H7 (cell line): ENCODE measurements at regions not wholly inside any gene's neighbourhood (a gene's known extent, or its start where the extent isn't known, plus 50 kb on each side); places are given as distances from the start of the nearest gene placed in this dataset.
A peak's percentile ranks its signal among the peaks of the same experiment; 100 is the strongest.
"Not testable (repeated sequence)": the region's sequence is repeated elsewhere in the genome, so short reads cannot be mapped to it uniquely, and the experiment has no call there.

Experiments used
- DNase-seq: peaks from one replicate; pipeline ENCODE4 v3.0.0; 2012
- H3K27me3 ChIP-seq: 2 replicates; pipeline ENCODE4 v1.6.0; 2011; ENCODE audit warnings: mild to moderate bottlenecking, low read length; ENCODE audit not compliant: control insufficient read depth, insufficient read depth
- H3K36me3 ChIP-seq: replicated peaks from 2 replicates; pipeline ENCODE4 v1.5.1; 2011; ENCODE audit warnings: low read length; ENCODE audit not compliant: control insufficient read depth, insufficient read depth
- H3K4me3 ChIP-seq: 2 replicates; pipeline ENCODE4 v1.5.1; 2011; ENCODE audit warnings: low read depth, mild to moderate bottlenecking, control low read depth, low read length, moderate library complexity; ENCODE audit not compliant: insufficient read depth

DNA sequence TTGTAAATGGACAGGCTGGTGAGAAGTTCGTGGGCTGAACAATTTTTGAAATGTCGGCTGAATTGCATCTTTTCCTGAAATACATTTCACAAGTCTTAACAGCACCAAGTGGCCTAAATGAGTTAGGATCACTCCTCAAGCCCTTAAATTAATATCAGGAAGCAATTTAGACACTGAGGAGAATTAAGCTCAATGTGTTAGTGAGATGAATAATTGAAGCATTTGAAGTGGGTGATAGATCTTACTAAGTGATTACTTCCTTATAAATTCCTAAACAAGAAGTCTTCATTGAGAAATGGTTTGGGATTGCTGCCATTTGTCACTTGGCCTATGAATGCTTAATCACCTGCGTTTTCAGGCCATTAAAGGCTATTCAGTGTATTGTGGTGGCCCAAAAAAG lies 116.8 kb downstream of the NAA11 start:
- H3K27me3 ChIP-seq = no peaks in the 10 kb centered on the region
- DNase-seq = no peak
- no peak overlapping the region for H3K4me3 ChIP-seq
- no peaks in the 10 kb centered on the region for H3K36me3 ChIP-seq

DNA sequence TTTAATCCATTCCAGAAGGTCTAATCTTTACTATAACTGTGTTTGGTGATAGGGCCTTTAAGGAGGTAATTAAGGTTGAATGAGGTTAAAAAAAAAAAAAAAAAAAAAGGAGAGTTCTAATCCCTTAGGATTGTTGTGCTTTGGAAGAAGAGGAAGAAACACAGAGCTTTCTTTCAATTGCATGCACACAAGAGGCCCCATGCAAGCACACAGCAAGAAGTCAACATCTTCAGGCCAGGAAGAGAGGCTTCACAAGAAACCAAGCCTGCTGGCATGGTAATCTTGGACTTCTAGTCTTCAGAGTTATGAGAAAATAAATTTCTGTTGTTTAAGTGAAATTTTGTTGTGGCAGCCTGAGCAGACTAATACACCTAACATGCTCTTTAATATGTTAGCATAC lies 118.6 kb downstream of the NAA11 start:
- no peak for DNase-seq
- H3K27me3 ChIP-seq = no peaks in the 10 kb centered on the region
- no peaks in the 10 kb centered on the region for H3K36me3 ChIP-seq
- H3K4me3 ChIP-seq = no peak overlapping the region

DNA sequence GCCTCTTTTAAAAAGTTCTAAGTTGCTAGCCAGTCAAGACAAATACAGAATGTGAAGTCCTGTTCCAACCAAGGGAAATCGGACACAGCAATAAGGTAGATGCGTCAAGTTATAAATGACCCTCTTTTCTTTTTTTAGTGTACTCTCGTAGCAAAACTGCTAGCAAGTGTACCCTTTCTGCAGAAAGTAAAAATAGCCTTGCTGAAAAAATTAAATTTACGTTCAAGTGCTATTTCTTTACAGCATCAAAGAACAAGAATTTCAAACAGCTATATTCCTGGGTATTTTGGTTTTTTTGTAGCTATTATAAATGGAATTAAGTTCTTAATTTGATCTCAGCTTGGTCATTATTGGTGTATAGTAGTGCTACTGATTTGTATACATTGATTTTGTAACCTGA lies 119.2 kb downstream of the NAA11 start:
- no peak for DNase-seq
- Histone ChIP-seq H3K36me3 (no peaks in the 10 kb centered on the region), H3K4me3 (no peak overlapping the region), H3K27me3 (no peaks in the 10 kb centered on the region)

DNA sequence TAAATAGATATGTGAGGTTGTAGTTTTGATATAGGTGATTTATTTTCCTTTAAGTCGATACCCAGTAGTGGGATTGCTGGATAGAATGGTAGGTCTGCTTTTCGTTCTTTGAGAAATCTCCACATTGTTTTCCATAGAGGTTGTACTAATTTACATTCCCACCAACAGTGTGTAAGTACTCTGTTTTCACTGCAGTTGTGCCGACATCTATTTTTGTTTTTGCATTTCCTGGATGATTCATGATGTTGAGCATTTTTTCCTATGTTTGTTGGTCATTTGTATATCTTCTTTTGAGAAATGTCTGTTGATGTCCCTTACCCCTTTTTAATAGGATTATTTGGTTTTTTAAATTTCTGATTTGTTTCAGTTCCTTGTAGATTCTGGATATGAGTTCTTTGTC lies 120.7 kb downstream of the NAA11 start:
- Histone ChIP-seq H3K36me3 (no peaks in the 10 kb centered on the region), H3K4me3 (no peak overlapping the region), H3K27me3 (no peaks in the 10 kb centered on the region)
- no peak for DNase-seq

DNA sequence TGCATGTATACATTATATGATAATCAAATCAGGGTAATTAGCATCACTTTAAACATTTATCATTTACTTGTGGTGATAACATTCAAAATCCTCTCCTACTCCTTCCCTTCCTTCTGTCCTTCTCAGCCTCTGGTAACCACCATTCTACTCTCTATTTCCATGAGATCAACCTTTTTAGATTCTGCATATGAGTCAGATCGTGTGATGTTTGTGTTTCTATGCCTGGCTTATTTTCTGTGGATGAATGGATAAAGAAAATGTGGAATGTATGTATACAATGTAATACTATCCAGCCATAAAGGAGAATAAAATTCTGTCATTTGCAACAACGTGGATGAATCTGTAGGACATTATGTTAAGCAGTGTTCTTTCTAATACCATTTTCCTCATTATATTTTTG lies 123.9 kb downstream of the NAA11 start:
- Histone ChIP-seq H3K27me3 (no peaks in the 10 kb centered on the region), H3K4me3 (no peak overlapping the region), H3K36me3 (no peaks in the 10 kb centered on the region)
- DNase-seq = no peak

DNA sequence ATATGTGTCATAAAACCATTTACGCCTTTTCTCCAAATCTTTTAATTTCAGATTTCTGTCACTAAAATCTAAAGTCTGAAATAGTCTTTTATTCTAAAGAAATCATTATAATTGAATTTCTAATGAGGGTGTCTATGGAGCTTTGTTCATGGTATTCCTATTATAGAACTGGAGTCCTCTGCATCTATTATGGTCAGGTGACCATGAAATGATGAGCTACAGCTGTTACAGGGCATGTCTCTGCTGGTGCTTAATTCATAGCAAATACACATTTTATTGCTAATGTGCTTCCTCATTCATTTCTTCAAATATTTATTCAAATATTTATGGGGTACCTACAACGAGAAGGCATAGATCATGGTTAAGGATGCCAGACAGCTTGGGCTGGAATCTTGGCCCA lies 126.1 kb downstream of the NAA11 start:
- H3K36me3 ChIP-seq = no peaks in the 10 kb centered on the region
- DNase-seq = no peak
- no peak overlapping the region for H3K4me3 ChIP-seq
- H3K27me3 ChIP-seq = no peaks in the 10 kb centered on the region

DNA sequence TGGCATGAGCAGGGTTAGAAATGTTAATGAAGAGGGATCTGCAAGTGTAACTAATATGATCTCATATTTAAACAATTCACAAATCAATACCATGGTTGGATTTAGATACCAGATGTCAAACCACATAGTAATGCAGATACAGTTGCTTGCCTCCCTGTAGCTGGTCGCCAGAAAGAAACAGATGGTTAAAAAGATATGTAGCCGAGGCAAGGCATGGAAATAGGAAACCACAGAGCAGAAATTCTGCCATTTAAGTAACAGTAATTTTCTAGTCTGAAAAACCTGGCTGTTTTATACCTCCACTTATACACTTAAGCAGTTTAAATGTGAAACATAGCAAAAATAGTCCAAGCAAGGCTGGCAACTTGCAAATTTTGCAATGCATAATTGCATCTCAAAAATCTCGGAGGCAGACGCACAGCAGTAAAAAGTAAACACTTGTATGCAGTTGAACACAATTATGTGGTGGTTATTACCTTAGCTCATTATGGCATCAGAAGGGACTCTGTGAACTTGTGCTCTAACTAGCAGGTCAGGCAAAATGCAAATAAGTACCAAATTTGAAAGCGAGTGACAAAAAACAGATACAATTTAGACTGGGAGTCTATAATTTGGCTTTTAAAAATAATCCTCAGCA lies 126.8 kb downstream of the NAA11 start:
- no peak for DNase-seq
- Histone ChIP-seq H3K4me3 (no peak overlapping the region), H3K27me3 (no peaks in the 10 kb centered on the region), H3K36me3 (no peaks in the 10 kb centered on the region)

DNA sequence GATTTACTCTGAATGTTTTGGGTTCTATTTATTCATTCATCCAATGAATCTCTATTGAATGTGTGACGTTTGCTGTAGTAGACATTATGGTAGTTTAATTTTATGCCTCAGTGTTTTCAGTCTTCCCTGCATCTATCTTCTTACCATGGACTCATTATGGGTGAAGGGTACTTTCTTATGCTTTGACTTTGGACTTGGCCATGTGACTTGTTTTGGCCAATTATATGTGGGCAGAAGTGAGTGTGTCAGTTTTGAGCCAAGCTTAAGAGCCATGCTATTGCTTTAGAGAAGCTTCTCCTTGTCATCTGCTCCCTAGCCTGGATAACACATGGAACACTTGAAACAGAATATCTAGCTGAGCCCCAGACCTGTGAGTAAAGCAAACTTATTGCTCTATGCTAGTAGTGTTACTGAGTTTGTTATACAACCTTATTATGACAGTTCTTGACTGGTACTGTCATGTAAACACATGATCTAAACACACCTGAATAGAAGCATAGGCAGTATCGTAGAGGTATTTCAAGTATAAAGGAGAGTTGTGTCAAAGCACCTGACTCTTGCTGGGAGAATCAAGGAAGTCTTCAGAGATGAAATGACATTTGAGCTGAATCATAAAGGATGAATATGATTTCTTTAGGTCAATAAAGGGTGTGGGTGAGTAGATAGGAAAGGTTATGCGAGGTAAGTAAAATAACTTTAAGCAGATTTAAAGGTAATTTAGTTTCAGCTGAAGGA lies 128.4 kb downstream of the NAA11 start:
- Histone ChIP-seq H3K27me3 (no peaks in the 10 kb centered on the region), H3K36me3 (no peaks in the 10 kb centered on the region), H3K4me3 (no peak overlapping the region)
- no peak for DNase-seq

DNA sequence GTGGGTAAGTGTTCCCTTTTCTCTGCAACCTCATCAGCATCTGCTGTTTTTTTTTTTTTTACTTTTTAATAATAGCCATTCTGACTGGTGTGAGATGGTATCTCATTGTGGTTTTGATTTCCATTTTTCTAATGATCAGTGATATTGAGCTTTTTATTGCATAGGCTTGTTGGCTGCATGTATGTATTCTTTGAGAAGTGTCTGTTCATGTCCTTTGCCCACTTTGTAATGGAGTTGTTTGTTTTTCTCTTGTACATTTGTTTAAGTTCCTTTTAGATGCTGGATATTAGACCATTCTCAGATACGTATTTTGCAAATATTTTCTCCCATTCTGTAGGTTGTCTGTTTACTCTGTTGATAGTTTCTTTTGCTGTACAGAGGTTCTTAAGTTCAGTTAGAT lies 134.6 kb downstream of the NAA11 start:
- H3K36me3 ChIP-seq, H3K4me3 ChIP-seq, H3K27me3 ChIP-seq, DNase-seq: not testable (repeated sequence)

DNA sequence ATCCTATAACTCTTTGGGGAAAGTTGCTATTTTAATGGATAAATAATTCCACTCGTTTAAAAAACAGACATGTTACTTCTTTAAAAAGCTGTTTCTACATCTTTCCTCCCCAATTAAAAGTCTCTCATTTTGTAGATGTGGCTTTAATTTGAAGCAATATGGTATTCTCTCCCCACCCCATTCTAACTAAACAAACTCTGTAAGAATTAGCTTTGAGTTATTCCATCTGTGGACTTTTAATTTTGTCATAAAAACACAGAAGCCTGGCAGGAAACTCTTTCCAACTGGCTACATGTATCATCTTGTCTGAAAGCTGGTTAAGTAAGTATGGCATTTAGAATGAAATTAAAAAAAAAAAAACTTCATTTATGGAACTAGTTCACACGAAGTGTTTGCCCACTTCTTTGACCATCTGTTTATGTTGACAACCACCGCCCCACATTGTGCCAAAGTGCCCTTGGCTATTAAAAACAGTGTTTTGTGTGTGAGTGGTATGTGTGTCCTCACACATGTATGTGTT lies 140.3 kb downstream of the NAA11 start:
- no peak for DNase-seq
- Histone ChIP-seq H3K4me3 (no peak overlapping the region), H3K27me3 (no peaks in the 10 kb centered on the region), H3K36me3 (no peaks in the 10 kb centered on the region)

DNA sequence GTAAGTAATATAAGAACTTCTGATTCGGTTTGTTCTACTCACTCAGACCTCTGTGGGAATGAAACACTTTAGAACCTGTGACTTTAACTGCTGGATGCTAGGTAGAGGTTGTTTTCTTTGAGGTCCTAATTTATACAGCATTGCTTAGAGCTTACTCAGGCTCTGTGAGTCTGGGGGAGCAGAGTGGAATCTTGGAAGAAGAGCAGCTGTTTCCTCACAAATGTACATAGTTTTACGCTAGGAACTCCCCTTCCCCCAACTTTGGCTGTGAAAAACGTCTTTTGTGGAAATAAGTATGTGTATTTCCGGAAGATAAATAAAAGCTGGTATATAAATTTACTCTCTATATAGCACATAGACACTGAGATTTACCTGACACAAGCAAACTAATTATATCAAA lies 141.4 kb downstream of the NAA11 start:
- Histone ChIP-seq H3K27me3 (no peaks in the 10 kb centered on the region), H3K36me3 (no peaks in the 10 kb centered on the region), H3K4me3 (no peak overlapping the region)
- peak; percentile 5 for DNase-seq

DNA sequence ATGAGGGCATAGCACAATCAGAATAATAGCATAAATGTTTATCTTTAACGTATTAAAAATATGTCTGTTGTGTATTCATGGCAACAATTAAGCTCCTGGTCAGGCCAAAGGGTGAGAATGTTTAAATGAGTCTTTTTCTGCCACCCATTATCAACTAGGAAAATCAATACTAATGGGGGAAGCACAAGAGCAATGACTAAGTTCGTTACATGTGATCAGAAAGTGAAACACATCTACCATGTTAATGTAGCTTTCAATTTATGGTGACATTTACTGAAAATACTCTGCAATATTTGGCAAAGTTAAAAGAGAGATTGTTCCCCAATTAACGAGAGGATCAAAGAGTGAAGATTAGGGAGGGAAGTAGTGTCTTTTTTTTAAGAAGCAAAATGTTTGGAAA lies 143.7 kb downstream of the NAA11 start:
- Histone ChIP-seq H3K36me3 (no peaks in the 10 kb centered on the region), H3K4me3 (no peak overlapping the region), H3K27me3 (no peaks in the 10 kb centered on the region)
- no peak for DNase-seq

DNA sequence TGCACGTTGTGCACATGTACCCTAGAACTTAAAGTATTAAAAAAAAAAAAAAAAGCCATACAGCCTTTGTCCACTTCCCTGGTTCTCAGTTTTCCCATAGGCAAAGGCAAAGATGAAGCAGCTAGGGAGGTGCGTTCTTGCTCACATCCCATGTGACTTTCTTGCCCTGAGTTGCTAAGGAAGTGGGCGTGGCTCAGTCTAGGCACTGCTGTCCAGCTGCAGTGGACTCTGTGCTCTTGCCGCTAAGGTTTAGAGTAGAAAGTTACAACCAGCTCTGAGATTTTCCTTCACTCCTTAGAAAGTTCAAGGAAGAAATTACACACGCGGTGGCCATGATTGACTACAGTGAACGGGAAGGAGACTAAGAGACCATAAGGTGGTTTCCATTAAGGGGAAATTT lies 144.7 kb downstream of the NAA11 start:
- no peak overlapping the region for H3K4me3 ChIP-seq

DNA sequence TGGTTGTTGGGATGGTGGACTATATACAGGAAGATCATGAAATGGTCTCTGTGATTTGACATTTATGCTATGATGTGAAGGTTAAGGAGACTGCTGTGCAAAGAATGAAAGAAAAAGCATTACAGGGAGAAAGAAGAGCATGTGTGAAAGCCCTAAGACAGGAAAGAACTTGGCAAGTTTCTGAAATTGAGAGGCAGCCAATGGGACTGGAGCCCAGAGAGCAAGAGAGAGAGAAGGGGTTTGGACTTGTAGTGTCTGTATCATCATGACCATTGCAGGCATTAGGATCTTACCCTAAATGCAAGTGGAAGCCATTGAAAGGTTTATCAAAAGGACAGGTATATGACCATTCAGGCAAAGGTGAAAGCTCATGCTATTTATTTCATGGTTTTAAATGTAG lies 147.1 kb downstream of the NAA11 start:
- Histone ChIP-seq H3K27me3 (no peaks in the 10 kb centered on the region), H3K4me3 (no peak overlapping the region), H3K36me3 (no peaks in the 10 kb centered on the region)
- DNase-seq = no peak

More for the DNA sequence above, 144.7 kb downstream of the NAA11 start:
- H3K36me3 ChIP-seq = no peaks in the 10 kb centered on the region
- H3K27me3 ChIP-seq = no peaks in the 10 kb centered on the region
- no peak for DNase-seq

DNA sequence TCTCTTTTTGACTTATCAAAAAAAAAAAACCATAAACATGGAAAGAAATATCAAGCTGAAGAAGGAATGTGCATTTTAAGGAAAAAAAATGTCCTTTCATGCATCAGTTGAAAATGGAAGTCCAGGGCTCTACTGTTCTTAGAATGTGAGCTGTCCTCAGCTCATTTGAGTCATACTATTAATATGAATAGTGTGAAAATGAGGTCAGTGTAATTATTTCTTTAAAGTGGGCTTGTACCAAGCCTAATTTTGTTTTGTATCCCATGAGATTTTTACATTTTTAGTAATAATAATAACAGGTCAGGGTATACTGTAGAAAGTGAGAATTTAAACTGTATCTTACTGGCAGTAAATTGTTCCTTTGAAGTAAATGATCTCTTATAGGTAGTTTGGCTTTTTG lies 148.5 kb downstream of the NAA11 start:
- no peak for DNase-seq
- Histone ChIP-seq H3K27me3 (no peaks in the 10 kb centered on the region), H3K4me3 (no peak overlapping the region), H3K36me3 (no peaks in the 10 kb centered on the region)
